ENCODE measurements at regions not wholly inside any gene's neighbourhood (a gene's known extent, or its start where the extent isn't known, plus 50 kb on each side); places are given as distances from the start of the nearest gene placed in this dataset.

DNA sequence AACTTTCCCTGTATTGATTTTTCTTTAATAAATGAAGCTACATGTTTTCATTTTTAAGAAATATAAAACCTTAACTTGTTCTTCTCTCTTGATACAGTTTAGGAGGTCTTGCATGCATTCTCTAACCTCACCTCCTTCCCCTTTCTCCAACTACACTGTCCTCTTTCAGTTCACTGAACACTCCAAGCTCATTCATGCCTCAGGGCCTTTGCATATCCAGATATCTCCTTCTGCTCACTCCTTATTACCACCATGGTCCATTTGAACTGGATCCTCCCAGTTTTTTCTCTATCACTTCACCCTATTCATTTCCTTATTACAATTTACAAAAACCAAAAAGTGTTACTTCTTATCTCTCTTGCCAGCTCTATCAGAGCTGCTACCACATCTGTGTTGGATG is 242.9 kb upstream of the PLEKHG7 start:
- DNase-seq = no peak

DNA sequence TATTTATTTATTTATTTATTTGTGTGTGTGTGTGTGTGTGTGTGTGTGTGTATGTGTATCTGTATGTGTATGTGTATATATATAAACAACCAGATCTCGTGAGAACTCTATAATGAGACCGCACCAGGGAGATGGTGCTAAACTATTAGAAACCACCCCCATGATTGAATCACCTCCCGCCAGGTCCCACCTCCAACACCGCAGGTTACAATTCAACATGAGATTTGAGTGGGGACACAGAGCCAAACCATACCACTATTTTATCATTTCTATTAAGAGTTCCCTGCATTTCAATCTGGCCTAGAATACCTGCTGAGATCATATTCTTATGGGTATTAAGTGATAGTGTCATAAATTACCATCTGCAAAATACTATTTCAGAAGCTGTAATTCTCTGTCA is 243.8 kb upstream of the PLEKHG7 start:
- no peak for DNase-seq

DNA sequence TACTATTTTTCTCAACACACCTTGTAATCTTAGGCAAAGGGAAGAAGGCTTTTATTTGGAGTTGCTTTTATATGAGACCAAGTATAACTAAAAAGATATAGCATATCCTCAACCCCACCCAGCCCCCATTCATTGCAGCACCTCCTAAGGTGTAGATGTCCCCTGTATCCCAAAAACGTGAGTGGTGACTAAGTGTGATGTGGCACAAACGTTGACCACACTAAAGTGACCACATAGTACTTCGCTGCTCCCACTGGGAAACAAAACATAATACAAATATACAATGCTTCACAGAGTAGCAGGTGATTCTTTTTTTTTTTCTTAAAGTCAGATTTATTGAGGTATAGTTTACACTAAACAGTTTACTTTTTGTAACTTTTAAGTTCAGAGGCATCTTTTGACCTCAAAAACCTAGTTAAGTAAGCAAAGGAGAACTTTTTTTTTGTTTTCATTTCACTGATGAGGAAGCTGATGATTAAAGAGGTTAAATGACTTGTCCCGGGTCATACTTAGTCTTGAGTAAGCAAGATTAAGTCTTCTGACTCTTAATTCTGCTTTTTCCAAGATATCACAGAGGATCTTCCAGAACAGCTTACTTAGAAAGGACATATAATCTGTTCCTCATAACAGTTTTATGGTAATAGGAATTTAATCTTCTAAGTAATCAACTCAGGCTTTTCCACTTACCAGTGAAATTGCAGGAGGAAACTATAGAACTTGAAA is 245.2 kb upstream of the PLEKHG7 start:
- no peak for DNase-seq

DNA sequence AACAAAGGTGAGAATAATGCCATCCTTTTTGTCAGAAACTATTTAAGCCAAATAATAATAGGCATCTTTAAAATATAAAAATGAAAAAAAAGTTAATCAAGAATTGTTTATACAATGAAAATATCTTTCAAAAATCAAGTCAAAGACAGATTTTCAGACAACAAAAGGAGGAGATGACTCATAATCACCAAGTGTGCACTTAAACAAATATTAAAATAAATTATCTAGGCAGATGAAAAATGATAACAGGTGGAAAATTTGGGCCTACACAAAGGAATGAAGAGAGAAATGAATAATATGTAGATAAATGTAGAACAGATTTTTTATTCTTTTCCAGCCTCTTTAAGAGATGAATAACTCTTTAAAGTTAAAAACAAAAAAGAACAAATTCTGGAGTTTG is 250.0 kb upstream of the PLEKHG7 start:
- DNase-seq = no peak

DNA sequence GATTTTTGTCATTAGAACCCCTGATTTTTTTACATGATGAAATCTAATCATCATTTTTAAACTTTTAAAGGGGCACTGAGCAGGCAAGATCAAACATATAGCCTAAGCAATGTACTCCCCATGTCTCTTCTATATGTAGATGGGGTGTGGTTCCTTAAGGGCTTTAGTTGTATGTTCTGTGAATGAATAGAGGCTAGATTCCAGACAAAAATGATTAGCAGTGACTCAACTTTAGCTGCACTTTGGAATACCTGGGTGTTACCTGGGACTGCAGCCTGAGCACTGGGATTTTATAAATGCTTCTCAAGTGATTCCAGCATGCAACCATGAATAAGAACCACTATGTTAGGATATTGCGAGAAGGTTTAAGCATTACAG is 256.7 kb upstream of the PLEKHG7 start:
- no peak for DNase-seq

DNA sequence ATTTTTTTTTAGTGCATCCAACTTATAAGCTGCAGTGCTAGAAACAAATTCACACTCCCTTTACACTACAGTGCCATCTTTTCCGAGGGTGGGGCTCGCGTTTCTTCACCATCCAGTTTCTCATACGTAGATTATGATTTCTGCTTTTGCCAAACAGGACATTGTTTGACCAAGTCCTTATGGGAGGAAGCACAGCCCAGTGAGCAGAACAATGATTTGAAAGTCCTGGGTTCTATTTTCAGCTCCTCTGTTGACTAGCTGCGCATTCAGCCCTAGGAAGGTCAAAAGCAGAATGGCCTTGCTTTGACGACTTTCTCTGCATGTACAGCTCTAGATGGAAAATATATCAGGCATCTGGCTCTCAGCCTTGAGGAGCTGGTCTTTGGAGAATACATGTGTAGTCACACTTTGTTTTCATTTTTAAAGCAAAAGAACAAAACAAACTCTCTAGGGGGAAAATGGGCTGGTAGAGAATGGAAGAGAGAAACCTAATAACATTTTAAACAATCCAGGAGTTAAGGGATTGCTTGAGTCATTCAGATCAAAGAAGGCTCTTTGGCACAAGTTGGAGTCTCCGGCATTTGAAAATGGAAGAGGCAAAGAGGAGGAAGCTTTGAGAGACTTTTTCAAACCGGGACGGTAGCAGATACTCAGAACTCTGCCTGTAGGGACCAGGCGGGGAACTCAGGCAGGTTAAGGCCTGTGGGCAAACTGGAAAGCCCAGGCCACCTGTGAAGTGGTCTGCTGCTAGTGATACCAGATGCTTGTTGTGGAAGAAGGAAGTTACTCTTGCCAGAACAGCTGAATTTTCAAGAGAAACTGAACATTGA is 257.3 kb upstream of the PLEKHG7 start:
- DNase-seq = no peak

DNA sequence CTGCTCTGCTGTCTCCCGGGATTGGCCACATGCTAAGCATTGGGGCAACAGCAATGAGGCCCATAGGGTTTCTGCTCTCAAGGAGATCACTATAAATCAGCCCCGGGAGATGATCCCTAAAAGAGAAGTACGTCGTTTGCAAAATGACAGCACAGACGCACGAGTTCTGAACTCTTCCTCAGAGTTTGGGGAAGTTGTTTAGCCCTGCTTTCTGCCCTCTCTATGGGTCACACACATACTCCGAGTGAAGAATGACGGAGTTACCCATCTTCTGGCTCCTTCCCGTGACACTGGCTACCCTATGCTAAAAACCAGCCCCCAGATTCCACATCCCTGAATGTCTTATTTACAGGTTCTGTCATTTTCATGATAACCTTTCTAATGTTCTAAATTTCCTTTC is 258.0 kb upstream of the PLEKHG7 start:
- no peak for DNase-seq

DNA sequence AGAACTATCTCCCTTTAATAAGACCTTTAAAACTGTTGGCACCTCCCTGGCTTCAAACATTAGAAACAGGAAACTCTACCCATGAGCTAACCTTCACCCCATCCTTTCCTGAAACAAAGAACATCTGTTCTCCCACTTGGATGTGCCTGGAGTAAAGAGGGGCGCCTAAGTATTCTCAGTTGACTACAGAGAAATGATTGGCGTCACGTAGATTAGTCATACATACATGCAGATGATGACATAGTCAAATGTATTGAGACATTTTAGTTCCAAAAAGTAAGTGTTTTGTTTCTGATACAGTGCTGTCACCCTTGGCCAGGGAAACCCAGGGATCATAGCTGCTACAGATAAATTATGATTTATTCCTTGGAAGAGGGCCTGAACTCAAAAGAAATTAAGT is 260.0 kb upstream of the PLEKHG7 start:
- no peak for DNase-seq

DNA sequence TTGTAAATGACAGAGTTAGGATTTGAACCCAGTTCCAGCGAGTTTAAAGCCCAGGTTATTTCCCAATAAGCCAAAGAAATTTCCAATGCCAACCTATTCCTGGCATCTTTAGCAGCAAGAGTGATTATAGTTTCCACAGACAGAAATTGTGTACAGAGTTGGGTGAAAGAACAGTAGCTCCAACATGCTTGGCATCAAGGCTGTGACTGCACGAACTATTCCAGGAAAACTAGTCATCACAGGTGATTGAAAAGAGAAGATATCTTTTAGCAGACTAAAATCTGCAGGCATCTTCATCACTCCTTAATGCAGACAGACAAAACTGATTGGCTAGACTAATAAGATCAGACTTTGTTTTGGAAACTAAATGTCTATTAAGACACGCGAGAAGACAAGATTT is 262.7 kb upstream of the PLEKHG7 start:
- no peak for DNase-seq

DNA sequence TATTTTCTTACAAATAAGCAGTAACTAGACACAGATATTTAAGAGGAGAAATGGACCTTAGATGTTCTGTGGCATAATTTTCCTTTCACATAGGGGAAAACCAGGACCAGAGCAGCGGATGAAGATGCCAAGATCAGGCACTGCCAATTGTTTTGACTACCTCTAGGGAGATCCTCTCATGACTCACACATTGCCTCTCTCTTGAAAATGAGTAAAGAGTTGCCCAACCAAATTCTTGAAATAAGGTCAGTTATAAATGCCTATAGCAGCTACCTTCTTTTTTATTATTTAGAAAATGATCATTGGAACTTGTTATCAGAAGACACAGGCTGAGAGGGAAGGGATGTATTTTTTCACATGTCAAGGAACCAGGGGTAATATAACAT is 263.4 kb upstream of the PLEKHG7 start:
- DNase-seq = no peak

DNA sequence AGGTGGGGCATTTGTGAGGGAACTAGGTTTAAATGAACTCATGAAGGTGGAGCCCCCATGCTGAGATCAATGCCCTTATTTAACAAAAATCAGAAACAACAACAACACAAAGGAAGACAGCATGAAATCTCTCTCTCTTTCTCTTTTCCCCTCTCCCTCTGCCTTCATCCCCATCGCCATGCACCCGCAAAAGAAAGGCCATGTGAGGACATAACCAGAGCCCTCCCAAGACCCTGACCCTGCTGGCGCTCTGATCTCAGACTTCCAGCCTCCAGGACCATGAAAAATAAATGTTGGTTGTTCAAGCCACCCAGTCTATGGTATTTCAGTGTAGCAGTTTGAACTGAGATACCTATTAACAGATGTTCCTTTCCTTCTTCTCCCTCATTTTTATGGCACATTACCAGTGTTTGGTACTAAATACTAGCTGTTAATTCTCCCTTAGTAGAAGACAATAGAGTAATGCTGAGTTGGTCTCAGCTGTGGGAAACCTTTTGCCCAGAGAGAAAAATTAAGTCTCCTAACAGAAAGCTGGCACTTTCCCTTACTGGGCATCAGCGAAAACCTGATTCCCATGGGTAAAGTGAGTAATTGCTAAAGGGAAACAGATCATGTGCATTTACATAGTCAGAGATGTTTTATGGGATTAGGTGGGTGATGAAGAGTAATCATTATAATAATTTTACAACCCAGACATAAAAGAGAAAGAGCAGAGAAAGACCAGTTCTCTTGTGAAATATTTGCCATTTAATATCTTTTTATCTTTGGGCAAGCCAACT is 264.0 kb upstream of the PLEKHG7 start:
- DNase-seq = no peak

DNA sequence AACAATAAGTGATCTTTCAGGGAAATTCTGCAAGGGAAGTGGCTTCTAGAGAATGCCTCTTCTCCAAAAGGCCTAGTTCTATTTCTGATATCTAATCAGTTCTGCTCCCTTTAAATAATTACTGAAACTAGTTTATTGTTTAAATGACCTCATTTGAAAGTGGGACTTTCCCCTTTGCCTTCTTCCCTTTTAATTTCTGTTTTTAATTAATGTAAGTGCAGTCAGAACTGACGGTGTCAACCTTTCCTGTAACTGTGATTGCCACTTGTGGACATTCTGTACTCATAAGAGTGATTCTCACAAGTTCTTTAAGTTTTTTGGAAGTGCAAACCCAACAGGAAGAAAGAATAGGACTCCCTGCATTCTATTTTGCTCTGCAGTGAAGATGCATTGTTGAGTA is 265.3 kb upstream of the PLEKHG7 start:
- DNase-seq = no peak

DNA sequence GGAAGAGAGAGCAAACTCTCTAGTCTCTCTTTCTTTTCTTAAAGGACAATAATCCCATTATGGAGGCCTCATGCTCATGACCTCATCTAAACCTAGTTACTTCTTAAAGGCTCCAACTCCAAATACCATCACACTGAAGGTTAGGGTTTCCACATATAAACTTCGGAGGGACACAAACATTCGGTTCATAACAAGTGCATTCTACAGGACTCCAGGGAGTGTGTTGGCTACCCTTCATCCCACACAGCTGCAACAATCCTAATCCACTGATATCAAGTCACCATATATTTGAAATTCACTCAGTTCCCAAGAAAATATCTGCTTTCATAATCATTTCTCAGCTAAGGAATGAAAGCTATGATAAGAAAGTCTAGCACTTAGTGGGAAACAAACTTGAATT is 265.9 kb upstream of the PLEKHG7 start:
- no peak for DNase-seq

DNA sequence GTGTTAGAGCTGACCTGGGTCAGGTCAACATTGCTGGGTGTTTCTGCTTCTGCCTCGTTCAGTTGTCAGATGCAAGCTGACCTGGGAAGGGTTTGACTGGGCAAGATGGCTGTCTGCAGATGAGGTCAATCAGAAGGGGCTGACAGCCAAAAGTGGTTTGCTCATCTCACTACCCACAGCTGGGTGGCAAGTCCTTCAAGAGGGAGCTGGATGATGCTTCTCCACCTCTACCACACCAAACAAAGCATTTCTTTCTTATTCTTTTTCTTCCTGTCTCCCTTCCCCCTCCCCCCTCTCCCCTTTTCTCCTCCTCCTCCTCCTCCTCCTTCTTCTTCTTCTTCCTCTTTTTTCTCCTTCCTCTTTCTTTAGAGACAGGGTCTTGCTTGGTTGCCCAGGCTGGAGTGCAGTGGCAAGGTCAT is 268.2 kb upstream of the PLEKHG7 start:
- DNase-seq = no peak

DNA sequence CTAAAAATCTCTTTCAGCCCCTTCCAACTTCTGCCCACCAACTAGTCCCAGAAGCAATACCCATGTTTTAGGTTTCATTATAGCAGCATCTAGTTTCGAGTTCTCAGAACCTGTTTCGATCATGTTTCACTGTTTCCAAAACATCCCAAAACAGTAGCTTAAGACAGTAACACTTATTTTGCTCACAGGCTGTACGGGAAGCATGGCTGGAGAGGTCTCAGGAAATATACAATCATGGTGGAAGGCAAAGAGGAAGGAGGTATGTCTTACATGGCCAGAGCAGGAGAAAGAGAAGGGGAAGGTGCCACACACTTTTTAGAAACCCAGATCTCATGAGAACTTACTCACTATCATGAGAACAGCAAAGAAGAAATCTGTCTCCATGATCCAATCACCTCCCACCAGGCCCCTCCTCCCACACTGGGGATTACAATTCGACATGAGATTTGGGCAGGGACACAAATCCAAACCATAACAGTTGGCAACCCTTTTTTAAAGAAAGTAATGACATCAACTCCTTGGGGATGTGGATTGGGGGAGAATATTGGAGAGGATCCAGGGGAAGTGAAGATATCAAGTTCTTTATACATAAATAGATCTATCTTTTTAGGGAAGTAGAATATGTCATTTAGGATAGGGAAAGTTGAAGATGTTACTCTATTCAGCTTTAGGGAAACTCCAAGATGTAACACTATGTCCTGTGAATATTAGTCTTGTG is 269.9 kb upstream of the PLEKHG7 start:
- no peak for DNase-seq

DNA sequence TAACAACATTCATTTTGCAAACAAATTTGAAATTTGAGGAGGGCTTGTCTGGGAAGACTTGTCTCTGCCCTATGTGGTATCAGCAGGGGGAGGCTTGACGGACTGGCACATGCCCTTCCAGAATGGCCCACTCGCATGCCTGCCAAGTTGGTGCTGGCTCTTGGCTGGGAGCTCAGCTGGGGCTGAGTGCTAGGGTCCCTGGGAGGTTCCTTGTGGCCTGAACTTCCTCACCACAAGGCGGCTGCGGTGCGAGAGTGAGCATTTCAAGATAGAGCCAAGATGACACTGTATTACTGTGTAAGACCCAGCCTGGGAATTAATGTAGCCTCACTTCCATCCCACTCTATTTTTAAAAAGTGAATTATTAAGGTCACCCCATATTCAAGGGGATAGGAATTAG is 271.6 kb upstream of the PLEKHG7 start:
- DNase-seq = no peak

DNA sequence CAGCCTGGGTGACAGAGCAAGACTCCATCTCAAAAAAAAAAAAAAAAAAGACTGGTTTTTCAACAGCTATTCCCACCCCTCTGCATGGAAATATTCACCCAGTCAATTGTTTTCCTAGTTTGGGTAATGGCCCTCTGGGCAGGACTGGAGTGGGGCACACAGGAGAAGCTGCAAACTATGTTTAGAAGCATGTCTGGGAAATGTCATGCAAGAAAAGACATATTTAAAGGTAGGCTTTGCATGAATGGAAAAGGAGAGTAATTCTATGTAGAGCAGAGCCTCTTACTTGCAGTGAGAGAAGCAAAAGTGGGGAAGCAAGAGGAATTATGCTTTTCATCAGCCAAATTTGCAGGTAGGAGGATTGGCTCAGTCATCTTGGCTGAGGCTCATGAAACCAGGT is 276.5 kb upstream of the PLEKHG7 start:
- DNase-seq = no peak

DNA sequence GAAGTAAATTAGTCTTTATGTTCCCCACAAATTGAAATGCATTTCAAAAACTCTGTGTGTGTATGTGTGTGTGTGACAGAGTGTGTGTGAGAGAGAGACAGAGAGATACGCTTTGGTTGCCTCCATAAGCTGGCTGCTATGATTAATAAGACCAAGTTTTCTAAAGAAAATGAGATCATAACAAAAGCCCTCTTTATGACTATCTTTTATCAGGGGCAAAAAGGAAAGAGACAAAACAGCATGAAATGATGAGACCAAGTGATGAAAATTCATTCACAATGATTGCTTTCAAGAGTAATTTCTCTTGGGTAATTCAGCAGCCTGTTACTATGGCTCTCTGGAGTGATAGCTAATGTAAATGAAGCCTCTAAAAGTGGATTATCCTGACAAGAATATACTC is 277.6 kb upstream of the PLEKHG7 start:
- DNase-seq = no peak

DNA sequence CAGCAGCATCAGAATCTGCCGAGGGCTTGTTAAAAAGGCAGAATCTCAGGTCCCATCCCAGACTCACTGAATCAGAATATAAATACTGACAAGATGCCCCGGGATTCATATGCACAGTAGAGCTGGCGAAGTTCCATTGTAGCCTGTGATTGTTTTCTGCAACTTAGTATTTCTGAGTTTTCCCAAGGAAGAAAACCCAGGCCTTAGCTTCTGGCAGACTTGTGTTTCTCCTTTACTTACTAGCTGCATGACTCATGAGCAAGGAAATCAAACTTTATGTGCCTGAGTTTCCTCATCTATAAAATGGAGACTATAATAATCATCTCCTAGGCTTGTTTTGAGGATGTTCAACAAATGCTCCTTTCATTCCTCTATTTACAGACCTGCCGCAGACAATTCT is 278.5 kb upstream of the PLEKHG7 start:
- DNase-seq = no peak

DNA sequence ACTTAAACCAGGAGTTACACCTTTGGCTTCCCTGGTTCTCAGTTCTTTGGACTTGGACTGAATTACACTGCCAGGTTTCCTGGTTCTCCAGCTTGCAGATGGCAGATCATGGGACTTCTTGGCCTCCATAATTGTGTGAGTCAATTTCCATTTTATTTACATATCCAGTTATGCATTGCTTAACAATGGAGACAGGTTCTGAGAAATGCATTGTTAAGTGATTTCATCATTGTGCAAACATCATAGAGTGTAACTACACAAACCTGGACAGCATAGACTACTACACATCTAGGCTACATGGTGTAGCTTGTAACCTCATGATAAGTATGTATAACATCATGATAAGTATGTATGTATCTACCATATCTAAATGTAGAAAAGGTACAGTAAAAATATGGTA is 276.1 kb upstream of the BTG1 start:
- no peak for DNase-seq

DNA sequence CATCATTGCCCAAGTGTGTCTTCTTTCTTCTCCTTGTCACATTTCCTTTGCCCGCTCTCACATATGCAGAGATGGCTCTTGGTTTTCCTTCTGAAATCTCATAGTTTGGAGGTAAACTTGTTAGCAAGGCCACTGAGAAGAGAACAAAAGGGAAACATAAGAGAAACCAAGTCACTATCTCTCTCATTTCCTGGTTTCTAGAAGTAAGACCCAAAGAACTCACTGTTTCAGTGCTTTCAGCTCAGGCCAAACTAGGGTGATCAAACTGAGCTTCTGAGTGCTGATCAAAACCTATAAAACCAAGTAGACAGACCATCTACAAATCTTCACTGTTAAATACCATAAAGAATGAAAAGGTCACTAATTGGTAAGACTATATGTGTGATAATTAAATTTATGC is 275.4 kb upstream of the BTG1 start:
- no peak for DNase-seq

DNA sequence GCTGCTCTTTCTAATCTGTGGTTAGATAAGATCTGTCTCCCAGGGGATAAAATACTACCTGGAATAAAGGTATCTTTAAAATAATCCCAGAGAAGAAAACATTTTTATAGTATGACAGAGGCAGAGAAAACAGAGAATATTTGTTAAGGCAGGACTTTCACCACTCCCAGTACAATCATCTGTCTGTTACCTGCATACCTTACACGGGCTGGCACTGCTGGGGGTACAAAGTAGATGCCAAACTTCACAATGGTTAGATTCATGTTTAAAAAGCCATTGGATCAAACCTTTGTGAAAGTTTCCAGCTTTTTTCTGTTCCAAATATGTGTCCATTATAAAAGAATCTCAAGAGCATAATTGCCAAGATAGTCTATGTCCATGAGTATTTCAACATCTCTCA is 273.6 kb upstream of the BTG1 start:
- DNase-seq = no peak

DNA sequence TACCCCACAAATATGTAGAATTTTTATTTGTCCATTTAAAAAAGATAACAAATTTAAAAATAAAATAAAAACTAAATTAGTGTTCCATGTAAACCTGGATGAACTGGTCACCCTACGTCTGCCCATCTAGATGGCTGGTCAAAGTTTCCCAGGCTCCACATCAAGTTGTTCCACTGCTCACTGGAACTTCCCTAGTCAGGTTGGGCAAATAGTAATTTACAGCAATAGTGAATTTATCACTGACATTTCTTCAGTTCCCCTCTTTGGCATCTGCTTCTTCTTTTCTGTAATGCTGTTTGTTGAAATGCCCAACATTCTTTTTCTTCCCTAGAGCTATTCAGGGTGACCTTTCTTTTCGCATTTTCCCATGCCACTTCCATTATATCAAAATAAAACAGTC is 272.7 kb upstream of the BTG1 start:
- DNase-seq = no peak

Data from NCI-H1436 (cell line).